Activated CD4-positive, alpha-beta T cell treated with anti-CD3 and anti-CD28 coated beads, Interleukin-2, amount 50 U/mL, for 16 hours (primary cell): ENCODE measurements at regions not wholly inside any gene's neighbourhood (a gene's known extent, or its start where the extent isn't known, plus 50 kb on each side); places are given as distances from the start of the nearest gene placed in this dataset.
A peak's percentile ranks its signal among the peaks of the same experiment; 100 is the strongest.
"Not testable (repeated sequence)": the region's sequence is repeated elsewhere in the genome, so short reads cannot be mapped to it uniquely, and the experiment has no call there.

Experiments
- DNase-seq: peaks from one replicate; pipeline ENCODE4 v3.0.0-alpha.2; 2020

- DNase-seq, result no peak
Observed at GRCh38 chr11:13183826-13184196, 93.8 kb upstream of the BMAL1 start.

DNA sequence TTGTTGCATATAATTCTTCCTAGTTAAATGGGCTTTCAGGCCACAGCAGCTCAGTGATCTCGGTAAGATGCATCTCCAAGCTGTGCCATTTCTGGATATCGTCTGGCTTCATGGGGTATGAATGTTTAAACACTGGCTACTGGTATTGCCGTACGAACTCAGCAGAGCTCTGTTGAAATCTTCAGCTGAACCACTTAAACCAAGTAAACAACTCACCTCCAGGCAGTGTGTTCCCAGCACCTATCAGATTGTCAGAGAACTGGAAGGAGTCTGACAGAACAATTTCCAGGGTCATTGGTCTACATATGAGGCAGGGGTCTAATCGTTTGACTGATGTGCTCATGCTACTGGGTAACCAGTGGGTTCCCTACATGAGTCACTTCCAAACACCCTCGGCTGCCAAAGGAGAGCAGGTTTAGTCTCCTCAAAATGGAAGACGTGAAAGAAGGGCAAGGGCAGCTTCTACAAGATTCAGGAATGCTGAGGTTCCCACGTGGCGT is 93.2 kb upstream of the BMAL1 start:
- no peak for DNase-seq

DNA sequence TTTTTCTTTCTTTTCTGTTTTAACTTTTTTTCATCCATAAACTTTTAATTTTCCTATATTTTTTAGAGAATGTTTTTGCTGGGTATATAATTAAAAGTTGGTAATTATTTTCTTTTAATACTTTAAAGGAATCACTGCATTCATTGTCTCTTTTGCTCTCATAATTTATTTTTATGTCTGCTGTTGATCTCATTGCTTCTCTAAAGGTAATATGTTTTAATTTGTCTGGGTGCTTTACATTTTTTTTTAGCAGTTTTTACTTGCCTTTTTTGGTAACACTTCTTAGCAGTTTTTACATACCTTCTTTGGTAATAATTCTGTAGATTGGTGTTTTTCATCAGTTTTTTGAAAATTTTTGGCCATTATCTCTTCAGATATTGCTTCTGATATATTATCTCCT is 89.4 kb upstream of the BMAL1 start:
- no peak for DNase-seq

DNA sequence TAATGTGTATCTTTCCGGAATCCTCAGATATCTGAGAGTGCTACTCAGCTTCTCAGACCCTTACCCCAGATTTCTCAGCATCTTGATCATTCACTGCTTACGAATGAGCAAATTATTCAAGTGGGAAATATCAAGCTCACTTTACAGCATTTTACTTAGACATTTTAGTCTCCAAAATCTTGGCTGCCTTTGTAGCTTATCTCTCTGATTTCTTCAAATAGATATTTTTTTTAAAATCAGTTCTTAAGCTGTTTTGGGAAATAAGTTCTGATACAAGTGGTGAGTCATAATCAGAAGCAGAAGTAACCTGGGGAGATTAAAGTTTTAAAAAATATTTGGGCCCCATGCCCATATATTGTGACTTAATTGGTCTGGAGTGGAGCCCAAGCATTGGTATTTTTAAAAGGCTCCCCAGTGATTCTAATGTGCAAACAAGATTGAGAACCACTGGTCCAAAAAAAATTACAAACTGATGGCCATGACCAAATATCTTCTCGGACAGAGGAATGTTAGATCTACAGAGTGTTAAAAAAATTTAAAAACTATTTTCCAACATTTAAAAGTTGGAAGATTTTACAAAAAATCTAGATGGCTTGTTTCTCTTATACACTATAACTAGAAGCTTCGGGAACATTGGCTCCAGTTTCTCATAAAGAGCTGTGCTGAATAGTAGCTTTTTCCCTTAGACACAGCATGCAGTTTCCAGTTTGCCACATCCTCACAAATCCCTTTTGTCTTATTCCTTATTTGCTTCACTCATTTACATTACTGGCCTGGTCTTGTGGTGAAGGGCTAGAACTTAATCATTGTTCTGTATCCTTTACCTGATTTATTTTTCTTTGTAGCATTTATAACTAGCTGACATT is 87.8 kb upstream of the BMAL1 start:
- DNase-seq, result no peak

GRCh38 chr11:13193613-13194012 is 84.0 kb upstream of the BMAL1 start:
- DNase-seq, result no peak

DNA sequence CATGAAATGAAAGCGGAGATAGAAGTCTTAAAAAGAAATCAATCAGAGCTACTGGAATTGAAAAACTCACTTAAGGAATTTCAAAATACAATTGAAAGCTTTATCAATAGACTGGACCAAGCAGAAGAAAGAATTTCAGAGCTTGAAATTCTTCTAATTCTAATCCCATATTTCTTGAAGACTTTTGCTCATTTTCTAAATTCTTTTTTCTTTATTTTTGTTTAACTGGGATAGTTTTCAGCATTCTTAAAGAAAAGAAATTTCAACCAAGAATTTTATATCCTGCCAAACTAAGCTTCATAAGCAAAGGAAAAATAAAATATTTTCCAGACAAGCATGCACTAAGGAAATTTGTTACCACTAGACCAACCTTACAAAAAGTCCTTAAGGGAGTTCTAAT is 80.2 kb upstream of the BMAL1 start:
- DNase-seq, result not testable (repeated sequence)

GRCh38 chr11:13205486-13205885 is 72.1 kb upstream of the BMAL1 start:
- DNase-seq, result peak; percentile 33

DNA sequence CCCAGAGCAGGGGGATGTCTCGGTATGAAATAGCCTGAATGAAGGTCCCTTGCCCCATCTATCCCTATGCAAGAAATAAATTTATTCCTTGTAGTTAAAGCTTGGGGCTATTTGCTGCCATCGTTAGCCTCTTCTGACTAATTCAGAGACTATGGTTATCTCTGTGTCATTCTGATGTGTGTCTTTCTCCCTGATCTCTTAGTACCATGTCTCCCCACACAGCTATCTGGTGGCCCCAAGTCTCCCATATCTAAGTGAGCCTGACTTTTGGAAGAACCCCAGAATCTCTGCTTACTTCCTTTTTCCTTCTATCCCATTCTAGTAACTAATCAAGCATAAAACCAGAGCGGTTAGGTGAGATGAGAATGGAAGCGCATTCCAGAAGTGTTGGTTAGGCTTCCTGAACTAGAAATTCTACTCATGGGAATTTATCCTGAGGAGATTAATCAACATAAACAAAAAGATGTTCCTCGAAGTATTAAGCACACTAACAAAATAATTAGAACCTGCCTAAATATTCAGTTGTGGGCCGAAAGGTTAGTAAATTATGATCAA is 71.4 kb upstream of the BMAL1 start:
- DNase-seq, result peak; percentile 48

- no peak for DNase-seq
Observed at GRCh38 chr11:13207270-13207664, 70.3 kb upstream of the BMAL1 start.

DNA sequence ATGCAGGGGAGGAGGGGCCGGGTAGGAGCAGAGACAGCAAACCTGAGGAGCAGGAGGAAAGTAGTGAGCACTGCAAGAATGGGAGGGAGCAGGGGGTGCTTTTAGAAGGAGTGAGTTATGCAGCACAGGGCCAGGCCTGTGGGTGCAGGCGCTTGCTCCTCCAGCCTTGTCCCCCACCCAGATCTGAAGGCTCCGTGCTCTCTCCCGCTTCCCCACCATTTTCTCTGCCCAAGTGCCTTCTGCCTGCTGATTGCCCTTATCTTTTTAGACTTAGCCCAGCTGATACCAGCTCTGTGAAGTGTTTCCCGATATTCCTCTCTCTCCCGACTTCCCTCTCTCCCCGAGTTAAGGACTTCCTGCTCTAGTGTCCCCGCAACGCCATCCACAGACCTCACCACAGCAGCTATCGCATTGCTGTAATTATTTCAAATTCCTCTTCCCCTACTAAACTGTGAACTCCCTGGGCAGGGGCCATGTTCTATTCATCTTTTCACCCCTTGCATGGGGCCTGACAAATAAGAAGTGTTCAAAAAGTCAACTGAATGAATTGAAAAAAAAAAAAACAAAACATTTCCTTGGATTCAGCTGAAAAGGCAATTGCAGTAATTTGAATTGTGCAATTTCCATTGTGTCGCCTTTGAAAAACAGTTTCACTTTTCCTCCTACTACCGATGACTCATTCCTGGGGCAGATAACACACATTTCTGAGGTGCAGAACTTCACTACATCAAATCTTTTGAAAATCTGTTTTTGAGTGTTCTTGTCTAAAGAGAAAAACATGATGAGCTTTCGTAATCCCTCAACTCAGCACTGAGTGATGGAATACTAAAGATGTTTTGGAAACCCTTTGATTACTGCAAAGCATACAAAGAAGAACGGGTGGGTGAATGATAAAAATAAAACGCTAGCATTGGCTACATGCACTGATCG is 69.7 kb upstream of the BMAL1 start:
- DNase-seq, result peak; percentile 83

DNA sequence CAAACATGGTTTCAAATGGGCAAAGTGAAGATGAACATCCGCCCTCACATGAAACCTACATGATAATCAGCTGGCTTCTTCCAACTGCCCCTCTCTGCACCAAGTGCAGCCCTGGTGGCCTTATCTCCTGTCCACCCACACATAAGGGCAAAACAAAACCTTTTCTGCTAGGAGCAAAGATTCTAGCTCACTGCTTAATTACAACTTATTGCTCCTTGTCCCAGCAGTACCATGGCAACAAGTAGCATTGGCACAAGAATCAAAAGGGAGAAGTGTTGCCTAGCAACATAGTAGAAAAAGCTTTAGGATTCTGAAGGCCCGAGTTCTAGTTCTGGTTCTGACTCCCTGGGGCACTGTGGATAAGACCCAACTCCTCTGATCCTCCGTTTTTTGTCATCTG is 68.7 kb upstream of the BMAL1 start:
- DNase-seq, result no peak

DNA sequence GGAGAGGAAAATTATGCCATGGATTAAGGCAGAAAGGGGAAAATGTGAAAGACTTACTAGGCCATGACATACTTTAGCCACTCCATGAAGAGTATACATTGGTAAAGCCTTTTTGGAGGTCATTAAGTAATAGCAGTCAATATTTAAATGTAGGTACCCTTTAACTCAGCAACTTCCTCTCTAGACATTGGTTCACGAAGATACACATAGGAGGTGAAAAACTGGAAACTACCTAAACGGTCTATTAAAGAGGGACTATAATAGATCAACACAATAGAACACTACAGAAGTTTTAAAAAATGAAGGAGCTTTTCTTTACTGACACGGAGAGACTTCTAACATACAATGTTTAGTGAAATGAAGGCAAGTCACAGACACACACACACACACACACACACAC is 68.2 kb upstream of the BMAL1 start:
- DNase-seq, result no peak

GRCh38 chr11:13210424-13210823 is 67.2 kb upstream of the BMAL1 start:
- peak; percentile 28 for DNase-seq

GRCh38 chr11:13214276-13214675 is 63.3 kb upstream of the BMAL1 start:
- no peak for DNase-seq

- no peak for DNase-seq
Observed at GRCh38 chr11:13215149-13215548, 62.4 kb upstream of the BMAL1 start.

DNA sequence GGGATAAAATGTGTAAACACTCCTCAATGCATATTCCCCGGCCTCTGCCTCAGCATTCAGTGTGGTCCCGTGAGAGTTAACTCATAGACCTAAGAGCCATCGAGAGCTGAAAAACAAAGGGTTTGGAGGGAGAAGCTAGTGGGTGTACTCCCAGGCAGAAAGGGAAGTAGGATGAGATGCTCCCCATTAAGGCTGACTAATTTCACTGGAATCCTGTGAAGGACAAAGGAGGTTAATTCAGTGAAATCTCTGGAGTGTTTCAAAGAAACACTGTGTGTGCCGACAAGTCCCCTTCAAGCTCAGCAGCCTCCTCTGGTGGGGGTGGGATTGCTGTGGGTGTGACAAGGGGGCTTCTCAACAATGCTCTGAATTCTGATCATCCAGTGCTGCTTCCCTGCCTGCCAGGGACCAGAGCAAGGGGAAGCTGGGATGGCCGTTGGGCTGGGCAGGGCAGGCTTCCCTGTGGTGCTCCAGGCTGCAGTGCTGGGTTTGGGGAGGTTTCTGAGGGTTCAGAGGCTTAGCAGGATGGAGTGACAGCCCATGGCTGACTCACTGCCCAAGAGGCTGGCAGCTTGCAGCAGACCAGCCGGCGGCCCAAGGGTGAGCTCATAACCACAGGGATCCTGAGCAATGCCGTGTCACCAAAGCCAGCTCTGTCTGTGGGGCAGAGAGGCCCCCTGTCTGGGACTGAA is 61.4 kb upstream of the BMAL1 start:
- peak; percentile 58 for DNase-seq

DNA sequence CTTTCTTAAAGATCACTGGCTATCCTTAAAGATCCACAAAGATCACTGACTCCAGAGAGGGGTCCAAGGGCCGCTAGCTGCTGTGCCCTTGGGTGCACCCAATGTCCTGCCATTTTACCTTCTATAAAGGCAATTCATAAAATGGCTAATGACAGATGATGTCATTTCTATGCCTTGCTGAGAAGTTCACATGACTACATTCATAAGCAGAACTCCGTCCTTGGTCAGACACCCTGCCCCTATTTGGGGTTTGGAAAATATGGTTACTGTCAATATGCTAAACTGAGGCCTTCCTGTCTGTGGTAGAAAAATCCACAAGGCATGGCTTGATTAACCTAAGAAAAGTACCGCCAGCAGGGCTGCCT is 60.9 kb upstream of the BMAL1 start:
- DNase-seq, result peak; percentile 47

DNA sequence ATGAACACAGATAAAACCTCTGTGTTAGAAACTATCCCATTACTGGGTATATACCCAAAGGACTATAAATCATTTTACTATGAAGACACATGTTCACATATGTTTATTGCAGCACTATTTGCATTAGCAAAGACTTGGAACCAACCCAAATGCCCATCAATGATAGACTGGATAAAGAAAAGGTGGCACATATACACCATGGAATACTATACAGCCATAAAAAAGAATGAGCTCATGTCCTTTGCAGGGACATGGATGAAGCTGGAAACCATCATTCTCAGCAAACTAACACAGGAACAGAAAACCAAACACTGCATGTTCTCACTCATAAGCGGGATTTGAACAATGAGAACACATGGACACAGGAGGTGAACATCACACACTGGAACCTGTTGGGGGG is 58.9 kb upstream of the BMAL1 start:
- DNase-seq, result not testable (repeated sequence)

- DNase-seq, result no peak
Observed at GRCh38 chr11:13220148-13220547, 57.4 kb upstream of the BMAL1 start.

DNA sequence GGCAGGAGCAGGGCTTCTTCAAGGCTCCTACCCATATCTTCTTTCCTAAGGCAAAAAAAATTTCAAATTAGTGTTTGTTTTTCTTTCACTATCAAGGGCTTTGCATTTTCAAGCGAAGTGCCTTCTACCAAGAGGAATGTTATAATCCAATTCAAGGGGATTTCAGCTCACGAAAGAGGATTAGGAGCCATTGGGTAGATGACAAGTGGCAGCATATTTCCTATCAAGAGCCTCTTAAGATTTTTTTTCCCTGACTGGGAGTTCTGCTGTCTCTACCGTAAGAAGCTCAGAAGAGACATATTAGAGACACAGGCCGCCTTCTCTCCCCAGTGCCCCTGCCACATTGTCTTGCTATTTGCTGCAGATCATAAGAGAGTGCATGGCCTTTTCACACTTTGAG is 55.9 kb upstream of the BMAL1 start:
- no peak for DNase-seq

DNA sequence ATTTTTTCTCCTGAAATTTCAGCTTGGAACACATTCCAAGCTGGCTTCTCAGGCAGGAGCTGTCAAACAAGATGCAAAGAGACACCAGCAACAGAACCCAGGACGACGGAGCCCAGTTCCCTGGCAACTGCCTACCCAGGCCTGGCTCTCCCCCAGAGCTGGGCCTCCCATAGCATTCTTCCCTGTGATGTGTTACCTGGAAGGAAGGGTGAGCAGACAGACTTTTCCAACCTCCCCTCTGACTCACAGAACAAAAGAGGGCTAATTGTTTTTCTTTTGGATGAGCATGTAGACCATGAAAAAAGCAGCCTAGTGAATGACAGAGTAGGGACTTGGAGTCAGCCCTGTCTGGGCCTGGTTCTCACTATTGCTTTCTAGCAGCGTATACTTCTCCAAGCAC is 55.3 kb upstream of the BMAL1 start:
- no peak for DNase-seq

GRCh38 chr11:13223112-13223511 is 54.5 kb upstream of the BMAL1 start:
- DNase-seq, result no peak

- no peak for DNase-seq
Observed at GRCh38 chr11:13224324-13224723, 53.3 kb upstream of the BMAL1 start.
